ENCODE measurements at regions not wholly inside any gene's neighbourhood (a gene's known extent, or its start where the extent isn't known, plus 50 kb on each side); places are given as distances from the start of the nearest gene placed in this dataset.

- Histone ChIP-seq H3K4me2 (no peak overlapping the region), H2AFZ (no peak overlapping the region), H3K79me2 (no peaks in the 10 kb centered on the region), H3K9me2 (replicated peaks; ENCODE audit: insufficient read depth) (no peaks in the 10 kb centered on the region), H3K4me3 (no peak overlapping the region), H4K20me1 (ENCODE audit: insufficient read depth, poor library complexity, severe bottlenecking) (no peaks in the 10 kb centered on the region), H3K27me3 (no peaks in the 10 kb centered on the region), H3K36me3 (replicated peaks; ENCODE audit: insufficient read depth, low read depth) (no peaks in the 10 kb centered on the region), H3K4me1 (ENCODE audit: insufficient read depth) (no peaks in the 10 kb centered on the region), H3K9me3 (ENCODE audit: low read depth) (no peaks in the 10 kb centered on the region), H3K27ac (no peak overlapping the region)
- WGBS (ENCODE audit: low lambda C conversion rate, missing lambda C conversion rate), result 72% methylated on average over 3 of the region's 3 CpGs
- TF ChIP-seq EZH2 (IDR thresholded peaks at IDR 0.05; ENCODE audit: borderline replicate concordance) (no peak), EZH2phosphoT487 (IDR thresholded peaks at IDR 0.05; ENCODE audit: low read depth, severe bottlenecking, unreplicated experiment) (no peak), CTCF (IDR thresholded peaks at IDR 0.05; ENCODE audit: poor library complexity) (no peak)
- DNase-seq (ENCODE audit: low spot score), result no peak
Measured at GRCh38 chr15:35170207-35170606, 85.1 kb upstream of the NANOGP8 start.

GRCh38 chr15:35168464-35168863 lies 83.4 kb upstream of the NANOGP8 start:
- H3K4me1 ChIP-seq (ENCODE audit: insufficient read depth), result no peaks in the 10 kb centered on the region
- H3K9me2 ChIP-seq (replicated peaks; ENCODE audit: insufficient read depth), result no peaks in the 10 kb centered on the region
- no peak overlapping the region for H2AFZ ChIP-seq
- 51% methylated on average over 4 of the region's 4 CpGs for WGBS (ENCODE audit: low lambda C conversion rate, missing lambda C conversion rate)
- DNase-seq (ENCODE audit: low spot score), result no peak
- no peak for TF ChIP-seq EZH2phosphoT487 (IDR thresholded peaks at IDR 0.05; ENCODE audit: low read depth, severe bottlenecking, unreplicated experiment)
- H4K20me1 ChIP-seq (ENCODE audit: insufficient read depth, poor library complexity, severe bottlenecking), result no peaks in the 10 kb centered on the region
- H3K79me2 ChIP-seq, result no peaks in the 10 kb centered on the region
- H3K9me3 ChIP-seq (ENCODE audit: low read depth), result no peaks in the 10 kb centered on the region
- no peak overlapping the region for H3K27ac ChIP-seq
- no peak overlapping the region for H3K4me3 ChIP-seq
- H3K27me3 ChIP-seq, result no peaks in the 10 kb centered on the region
- no peak overlapping the region for H3K4me2 ChIP-seq
- H3K36me3 ChIP-seq (replicated peaks; ENCODE audit: insufficient read depth, low read depth), result no peaks in the 10 kb centered on the region

- H3K4me1 ChIP-seq (ENCODE audit: insufficient read depth), result no peaks in the 10 kb centered on the region
- no peaks in the 10 kb centered on the region for H3K9me2 ChIP-seq (replicated peaks; ENCODE audit: insufficient read depth)
- H3K4me3 ChIP-seq, result no peak overlapping the region
- no peak for DNase-seq (ENCODE audit: low spot score)
- no peaks in the 10 kb centered on the region for H3K9me3 ChIP-seq (ENCODE audit: low read depth)
- no peaks in the 10 kb centered on the region for H3K36me3 ChIP-seq (replicated peaks; ENCODE audit: insufficient read depth, low read depth)
- H2AFZ ChIP-seq, result no peak overlapping the region
- no peak overlapping the region for H3K27ac ChIP-seq
- no peaks in the 10 kb centered on the region for H4K20me1 ChIP-seq (ENCODE audit: insufficient read depth, poor library complexity, severe bottlenecking)
- H3K27me3 ChIP-seq, result no peaks in the 10 kb centered on the region
- no peak overlapping the region for H3K4me2 ChIP-seq
- no peaks in the 10 kb centered on the region for H3K79me2 ChIP-seq
- WGBS (ENCODE audit: low lambda C conversion rate, missing lambda C conversion rate), result 86% methylated on average over 2 of the region's 2 CpGs
- TF ChIP-seq CTCF (IDR thresholded peaks at IDR 0.05; ENCODE audit: poor library complexity) (no peak), EZH2 (IDR thresholded peaks at IDR 0.05; ENCODE audit: borderline replicate concordance) (no peak), EZH2phosphoT487 (IDR thresholded peaks at IDR 0.05; ENCODE audit: low read depth, severe bottlenecking, unreplicated experiment) (no peak)
Measured at GRCh38 chr15:35167675-35168074, 82.6 kb upstream of the NANOGP8 start.

GRCh38 chr15:35166730-35167359 lies 81.8 kb upstream of the NANOGP8 start:
- WGBS (ENCODE audit: low lambda C conversion rate, missing lambda C conversion rate), result 50% methylated on average over 3 of the region's 3 CpGs
- H3K4me2 ChIP-seq, result no peak overlapping the region

More at GRCh38 chr15:35166730-35167359, 81.8 kb upstream of the NANOGP8 start:
- Histone ChIP-seq H2AFZ (no peak overlapping the region), H3K27me3 (no peaks in the 10 kb centered on the region), H3K4me3 (no peak overlapping the region), H3K79me2 (no peaks in the 10 kb centered on the region), H3K36me3 (replicated peaks; ENCODE audit: insufficient read depth, low read depth) (no peaks in the 10 kb centered on the region), H4K20me1 (ENCODE audit: insufficient read depth, poor library complexity, severe bottlenecking) (no peaks in the 10 kb centered on the region), H3K4me1 (ENCODE audit: insufficient read depth) (no peaks in the 10 kb centered on the region), H3K9me2 (replicated peaks; ENCODE audit: insufficient read depth) (no peaks in the 10 kb centered on the region), H3K9me3 (ENCODE audit: low read depth) (no peaks in the 10 kb centered on the region), H3K27ac (no peak overlapping the region)
- no peak for TF ChIP-seq CTCF (IDR thresholded peaks at IDR 0.05; ENCODE audit: poor library complexity)
- TF ChIP-seq EZH2phosphoT487 (IDR thresholded peaks at IDR 0.05; ENCODE audit: low read depth, severe bottlenecking, unreplicated experiment), result no peak
- no peak for TF ChIP-seq EZH2 (IDR thresholded peaks at IDR 0.05; ENCODE audit: borderline replicate concordance)
- DNase-seq (ENCODE audit: low spot score), result peak; percentile 8
